ENCODE measurements at regions not wholly inside any gene's neighbourhood (a gene's known extent, or its start where the extent isn't known, plus 50 kb on each side); places are given as distances from the start of the nearest gene placed in this dataset.
"Not testable (repeated sequence)": the region's sequence is repeated elsewhere in the genome, so short reads cannot be mapped to it uniquely, and the experiment has no call there.

- not testable (repeated sequence) for DNase-seq
Measured at GRCh38 chr20:18876394-18876793, 62.8 kb downstream of the SCP2D1 start.

DNA sequence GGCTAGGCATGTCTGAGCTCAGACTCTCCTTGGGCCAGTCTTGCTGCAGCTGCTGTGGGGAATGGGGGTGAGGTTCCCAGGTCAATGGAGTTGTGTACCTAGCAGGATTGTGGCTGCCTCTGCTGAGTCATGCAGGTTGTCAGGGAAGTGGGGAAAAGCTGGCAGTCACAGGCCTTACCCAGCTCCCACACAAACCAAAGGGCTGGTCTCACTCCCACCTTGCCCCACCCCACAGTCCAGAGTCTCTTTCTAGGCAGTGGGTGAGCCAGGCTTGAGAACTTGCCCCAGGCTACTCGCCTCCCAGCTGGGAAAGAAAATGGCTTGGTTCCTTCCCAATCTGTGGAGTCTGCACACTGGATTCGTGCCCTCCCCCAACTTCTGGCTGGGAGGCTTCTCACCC is 65.7 kb downstream of the SCP2D1 start:
- DNase-seq: no peak

GRCh38 chr20:18886756-18887155 is 73.2 kb downstream of the SCP2D1 start:
- DNase-seq: no peak

DNA sequence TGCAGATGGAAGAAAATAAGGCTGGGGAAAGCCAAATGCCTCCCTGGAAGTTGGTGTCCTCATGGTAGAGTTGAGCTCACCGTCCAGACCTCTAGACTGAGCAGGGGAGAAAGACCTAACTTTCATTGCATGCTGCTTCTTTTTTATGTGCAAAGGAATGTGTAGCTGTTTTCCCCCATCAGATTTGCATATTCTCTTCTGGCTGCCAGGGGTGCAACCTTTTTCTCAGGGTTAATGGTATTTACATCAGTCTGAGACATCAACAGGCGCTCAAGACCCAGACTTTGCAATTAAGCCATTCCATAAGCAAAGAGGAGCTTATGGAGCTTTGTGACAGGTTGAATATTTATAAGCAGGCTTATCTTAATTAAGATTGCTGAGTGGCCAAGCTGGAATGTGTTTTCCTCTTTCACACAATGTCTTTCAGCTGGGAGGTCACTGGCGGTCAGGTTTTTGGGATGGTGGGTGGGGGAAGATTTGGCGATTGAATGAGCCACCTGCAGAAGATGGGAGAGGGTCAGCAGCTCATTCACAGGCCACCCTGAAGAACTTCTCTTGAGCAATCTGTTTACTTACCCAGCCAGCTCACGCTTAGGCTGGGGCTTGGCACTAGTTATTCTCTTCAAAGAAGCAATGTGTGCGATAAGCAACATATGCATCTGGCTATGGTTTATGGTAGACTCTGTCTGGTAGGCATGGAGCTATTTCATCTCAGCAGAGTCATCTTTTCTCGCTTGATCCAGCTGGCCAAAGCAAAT is 88.6 kb downstream of the SCP2D1 start:
- no peak for DNase-seq

DNA sequence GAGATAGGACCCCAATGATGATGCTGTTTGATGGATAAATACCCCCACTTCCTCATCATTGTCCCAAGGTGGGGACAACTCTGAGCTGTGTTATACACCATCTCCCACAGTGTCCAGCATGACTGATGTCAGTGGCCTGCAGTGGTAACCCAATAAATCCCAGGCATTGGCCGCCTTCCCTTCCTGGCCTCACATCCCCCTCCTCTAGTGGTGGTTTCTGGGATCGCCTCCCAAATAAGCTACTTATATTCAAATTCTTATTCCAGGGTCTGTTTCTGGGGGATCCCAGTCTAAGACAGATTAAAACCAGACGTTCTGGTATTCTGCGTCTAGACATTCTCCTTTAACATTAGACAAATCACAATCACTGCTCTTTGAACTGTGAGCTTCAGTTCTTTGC is 90.6 kb downstream of the SCP2D1 start:
- DNase-seq: no peak

GRCh38 chr20:18904624-18905023 is 91.0 kb downstream of the SCP2D1 start:
- no peak for DNase-seq

- DNase-seq: no peak
Measured at GRCh38 chr20:18906046-18906445, 92.5 kb downstream of the SCP2D1 start.

GRCh38 chr20:18907353-18907752 is 93.8 kb downstream of the SCP2D1 start:
- no peak for DNase-seq

GRCh38 chr20:18908109-18908508 is 94.5 kb downstream of the SCP2D1 start:
- DNase-seq: no peak

DNA sequence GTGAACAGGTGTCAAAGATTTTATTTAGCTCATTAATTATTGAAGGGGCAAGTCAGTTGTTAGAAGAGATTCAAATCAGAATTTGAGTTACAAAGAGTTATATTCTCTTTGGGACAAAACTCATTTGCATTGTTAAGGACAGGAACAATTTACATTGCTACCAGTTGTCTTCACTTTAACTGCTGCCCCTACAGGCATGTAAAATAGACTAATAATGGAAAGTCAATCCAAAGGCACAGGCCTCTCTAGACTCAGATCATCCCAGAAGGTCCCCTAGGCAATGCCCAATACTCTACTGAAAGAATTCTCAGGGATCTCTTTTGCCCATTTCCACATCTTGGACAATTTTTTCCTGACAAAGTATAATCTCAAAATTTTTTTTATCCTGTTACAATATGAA is 95.7 kb downstream of the SCP2D1 start:
- no peak for DNase-seq

DNA sequence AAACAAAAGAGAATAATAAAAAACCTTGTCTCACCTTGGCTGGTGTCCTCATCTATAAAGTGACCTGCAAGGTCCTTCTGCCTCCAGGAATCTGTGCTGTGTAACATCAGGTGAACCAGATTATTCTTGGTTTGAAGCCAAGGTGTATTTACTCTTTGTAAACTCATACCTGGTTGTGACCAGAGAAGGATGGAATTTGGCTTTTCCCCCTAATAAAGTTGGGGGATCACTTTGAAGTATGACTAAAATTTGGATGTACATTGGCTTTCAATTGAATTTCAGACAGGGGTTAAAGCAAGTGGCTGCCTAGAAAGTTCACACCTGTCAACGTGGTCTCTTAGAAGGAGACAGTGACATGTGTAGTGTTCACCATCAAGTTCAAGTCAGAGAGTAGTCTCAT is 100.1 kb downstream of the SCP2D1 start:
- no peak for DNase-seq

DNA sequence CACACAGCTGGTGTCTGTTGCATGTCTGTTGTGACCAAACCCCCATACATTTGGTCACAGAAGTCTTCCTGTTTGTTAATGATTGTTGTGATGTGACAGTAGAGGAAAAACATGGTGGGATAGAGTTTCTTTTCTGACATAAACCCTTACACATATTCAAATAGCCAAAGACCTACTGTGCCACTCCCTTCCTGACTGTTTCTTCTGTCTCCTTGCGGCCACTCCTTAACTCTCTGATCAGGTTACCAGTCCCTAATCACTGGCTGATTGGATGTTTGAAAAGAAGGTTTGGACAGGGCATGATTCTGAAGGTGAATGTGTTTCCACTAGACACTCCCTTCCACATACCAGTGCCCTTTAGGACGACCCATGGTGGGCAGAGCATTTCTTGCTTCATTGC is 101.2 kb downstream of the SCP2D1 start:
- DNase-seq: no peak

DNA sequence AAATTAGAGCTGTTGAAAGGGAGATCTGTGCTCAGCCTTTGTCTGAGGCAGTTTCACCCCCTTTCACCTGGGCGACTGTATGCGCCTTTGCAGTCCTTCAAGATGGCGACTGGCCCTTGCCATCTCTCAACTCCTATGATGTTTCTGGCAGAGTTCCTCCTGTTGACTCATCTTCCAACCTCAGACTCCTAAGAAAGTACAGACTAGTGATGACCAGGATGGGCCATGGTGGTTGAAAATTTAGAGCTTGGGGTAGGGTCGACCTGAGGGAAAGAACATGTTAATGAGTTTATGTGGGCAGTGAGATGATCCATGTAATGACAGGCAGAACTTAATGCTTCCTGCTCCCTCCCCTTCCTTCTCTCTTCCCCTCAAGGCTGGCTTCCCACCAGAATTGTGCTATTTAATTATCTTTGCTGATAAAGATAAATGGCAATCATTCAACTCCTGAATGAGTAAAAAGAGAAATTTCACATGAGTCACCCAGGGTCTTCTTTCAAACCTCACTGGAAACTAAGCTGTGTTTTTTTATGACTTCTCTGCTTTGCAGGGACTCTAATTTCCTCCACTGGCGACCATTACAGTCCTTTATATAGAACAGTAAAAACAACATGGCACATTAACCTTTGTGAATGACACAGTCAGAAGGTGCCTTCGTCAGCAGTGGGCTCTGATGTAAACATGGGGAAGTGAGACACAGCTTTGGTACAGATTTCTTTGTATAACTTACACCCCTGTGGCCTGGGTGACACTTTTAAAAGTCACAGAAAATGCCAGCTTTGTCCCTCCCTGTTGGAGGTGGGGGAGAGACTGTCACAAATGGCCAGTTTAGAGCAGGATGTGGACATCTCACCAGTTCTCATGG is 103.5 kb downstream of the SCP2D1 start:
- DNase-seq: no peak

GRCh38 chr20:18919996-18920395 is 106.4 kb downstream of the SCP2D1 start:
- no peak for DNase-seq

- DNase-seq: no peak
Measured at GRCh38 chr20:18921291-18921690, 107.7 kb downstream of the SCP2D1 start.

DNA sequence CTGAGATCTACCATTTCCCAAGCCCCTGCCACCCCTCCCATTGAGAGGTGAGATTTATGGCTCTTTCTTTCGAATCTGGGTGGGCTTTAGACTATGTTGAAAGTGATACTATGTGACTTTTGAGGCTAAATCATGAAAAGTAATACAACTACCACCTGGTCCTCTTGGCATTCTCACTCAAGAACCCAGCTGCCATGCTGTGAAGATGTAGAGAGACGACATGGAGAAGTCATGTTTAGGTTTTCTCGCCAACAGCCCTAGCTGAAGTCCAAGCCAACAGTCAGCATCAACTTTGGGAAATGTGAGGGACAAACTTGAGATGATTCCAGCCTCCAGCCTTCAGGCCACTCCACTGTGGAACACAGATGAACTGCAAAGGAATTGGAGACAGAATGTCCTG is 108.7 kb downstream of the SCP2D1 start:
- no peak for DNase-seq

DNA sequence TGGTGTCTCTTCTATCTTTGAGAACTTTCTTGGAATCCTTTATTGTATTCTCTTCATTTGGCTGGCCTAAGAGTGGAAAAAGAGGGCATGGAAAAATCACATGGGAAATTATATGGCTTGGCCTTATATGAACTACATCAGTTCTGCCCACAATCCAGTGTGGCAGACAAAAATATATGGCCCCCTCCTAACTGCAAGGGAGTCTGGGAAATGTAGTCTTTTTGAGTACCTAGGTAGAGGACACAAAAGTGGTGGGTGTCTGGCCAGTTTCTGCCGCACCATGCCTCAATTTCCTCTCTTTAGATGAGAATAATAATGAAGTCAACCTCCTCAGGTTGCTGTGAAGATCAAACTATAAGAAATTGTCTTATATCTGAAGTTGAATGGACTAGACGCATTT is 109.3 kb downstream of the SCP2D1 start:
- no peak for DNase-seq

DNA sequence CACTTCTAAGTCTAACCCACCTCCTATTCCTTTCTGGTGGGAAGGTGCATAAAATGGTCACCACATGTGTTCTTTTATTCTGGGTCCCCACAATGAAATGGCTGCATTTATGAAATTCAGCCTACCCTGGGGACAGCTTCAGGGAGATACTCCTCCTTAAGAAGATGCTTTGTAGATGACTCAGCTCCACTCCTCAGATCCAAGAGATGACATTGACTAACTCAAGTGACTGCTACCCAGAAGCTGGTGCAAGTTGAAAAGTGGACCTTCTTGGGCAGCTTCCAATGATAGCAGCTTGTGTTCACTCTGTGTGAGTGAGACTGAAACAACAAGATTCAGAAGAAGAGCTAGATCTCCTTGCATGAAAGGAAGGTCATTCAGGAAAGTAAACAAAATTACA is 113.4 kb downstream of the SCP2D1 start:
- DNase-seq: no peak

DNA sequence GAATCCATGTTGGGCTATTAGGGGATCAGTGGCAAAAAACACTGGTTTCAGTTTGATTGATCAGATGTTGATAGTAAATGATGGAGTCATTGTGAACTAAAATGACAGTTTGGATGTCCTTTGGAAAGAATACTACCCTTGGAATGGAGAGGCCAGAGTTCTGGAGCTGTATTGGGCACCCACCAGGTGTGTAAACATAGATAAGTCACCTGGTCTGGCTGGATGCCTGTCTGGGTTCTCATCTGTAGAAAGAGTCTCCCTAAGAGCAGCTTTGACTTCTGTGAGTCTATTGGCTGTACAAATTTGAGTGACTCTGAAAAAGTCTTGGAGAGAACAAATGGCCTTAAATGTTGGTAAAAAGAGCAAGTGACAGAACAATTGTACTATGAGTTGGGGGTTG is 115.0 kb downstream of the SCP2D1 start:
- DNase-seq: no peak

- no peak for DNase-seq
Measured at GRCh38 chr20:18929800-18930199, 116.2 kb downstream of the SCP2D1 start.

DNA sequence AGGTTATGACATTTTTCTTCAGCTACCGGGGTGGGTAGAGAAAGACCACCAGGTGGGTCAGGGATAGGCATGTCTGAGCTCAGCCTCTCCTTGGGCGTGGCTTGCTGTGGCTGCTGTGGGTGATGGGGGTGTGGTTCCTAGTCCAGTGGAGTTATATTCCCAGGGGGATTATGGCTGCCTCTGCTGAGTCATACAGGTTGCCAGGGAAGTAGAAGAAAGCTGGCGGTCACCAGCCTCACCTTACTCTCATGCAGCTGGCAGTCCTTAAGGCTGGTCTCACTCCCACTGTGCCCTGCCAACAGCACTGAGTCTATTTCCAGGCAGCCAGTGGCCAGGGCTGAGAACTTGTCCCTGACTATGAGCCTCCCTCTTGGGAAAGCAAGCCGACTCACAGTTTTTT is 130.0 kb downstream of the SCP2D1 start:
- DNase-seq: no peak

- no peak for DNase-seq
Measured at GRCh38 chr20:18956890-18957289, 143.3 kb downstream of the SCP2D1 start.

DNA sequence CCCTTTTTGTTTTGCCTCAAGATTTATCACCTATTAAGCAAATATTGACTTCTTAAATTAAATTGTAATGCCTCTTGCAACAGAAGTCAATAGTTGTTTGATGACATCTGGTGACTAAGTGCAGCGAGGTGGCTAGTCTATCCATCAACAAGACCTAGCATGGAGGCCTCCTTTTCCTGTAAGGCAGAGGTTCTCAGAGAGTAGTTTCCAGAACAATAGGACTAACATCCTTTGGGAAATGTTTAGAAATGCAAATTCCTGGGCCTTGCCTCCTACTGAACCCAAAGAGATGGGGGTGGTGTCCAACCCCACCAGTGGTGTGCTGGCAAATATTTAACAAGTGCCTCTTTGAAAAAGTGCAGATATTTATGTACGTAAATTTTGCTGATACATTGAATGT is 143.7 kb downstream of the SCP2D1 start:
- no peak for DNase-seq

GRCh38 chr20:18971121-18971520 is 157.5 kb downstream of the SCP2D1 start:
- DNase-seq: no peak
